Loucy (cell line): ENCODE measurements at regions not wholly inside any gene's neighbourhood (a gene's known extent, or its start where the extent isn't known, plus 50 kb on each side); places are given as distances from the start of the nearest gene placed in this dataset.

Experiments used
- H2AFZ ChIP-seq: fragments of 200-600 bp; sonication (generic); 2 replicates; pipeline ENCODE4 v1.6.0; 2016; ENCODE audit warnings: antibody characterized with exemption, mild to moderate bottlenecking, low read length, moderate library complexity
- H3F3A ChIP-seq: fragments of 200-600 bp; 2 replicates; pipeline ENCODE4 v1.6.0; 2016; ENCODE audit warnings: antibody characterized with exemption, low read depth, mild to moderate bottlenecking
- H3K27me3 ChIP-seq: fragments of 200-600 bp; sonication (generic); 2 replicates; pipeline ENCODE4 v1.6.1; 2014; ENCODE audit warnings: low read length, mild to moderate bottlenecking; ENCODE audit not compliant: insufficient read depth, poor library complexity, severe bottlenecking
- H3K36me3 ChIP-seq: fragments of 200-600 bp; sonication (generic); 2 replicates; pipeline ENCODE4 v1.6.1; 2016; ENCODE audit warnings: low read length; ENCODE audit not compliant: insufficient read depth
- H3K4me1 ChIP-seq: fragments of 200-600 bp; sonication (generic); 2 replicates; pipeline ENCODE4 v1.5.1; 2014; ENCODE audit warnings: low read length, mild to moderate bottlenecking; ENCODE audit not compliant: insufficient read depth, poor library complexity, severe bottlenecking
- H3K4me2 ChIP-seq: fragments of 200-600 bp; sonication (generic); 2 replicates; pipeline ENCODE4 v1.6.0; 2014; ENCODE audit warnings: antibody characterized with exemption, low read length, low read depth, mild to moderate bottlenecking; ENCODE audit not compliant: poor library complexity, severe bottlenecking
- H3K4me3 ChIP-seq: fragments of 200-600 bp; sonication (generic); 2 replicates; pipeline ENCODE4 v1.5.1; 2014; ENCODE audit warnings: low read length, mild to moderate bottlenecking, mixed read lengths; ENCODE audit not compliant: poor library complexity, severe bottlenecking
- H3K79me2 ChIP-seq: fragments of 200-600 bp; sonication (generic); 2 replicates; pipeline ENCODE4 v1.6.1; 2014; ENCODE audit warnings: low read length; ENCODE audit not compliant: insufficient read depth
- H3K9ac ChIP-seq: fragments of 200-600 bp; sonication (generic); 2 replicates; pipeline ENCODE4 v1.6.0; 2014; ENCODE audit warnings: mild to moderate bottlenecking, low read depth, low read length, moderate library complexity; ENCODE audit not compliant: poor library complexity, severe bottlenecking
- H3K9me2 ChIP-seq: fragments of 200-600 bp; sonication (generic); replicated peaks from 2 replicates; pipeline ENCODE4 v1.6.1; 2016; ENCODE audit warnings: low read depth, low read length, mixed read lengths
- H3K9me3 ChIP-seq: fragments of 200-600 bp; sonication (generic); 2 replicates; pipeline ENCODE4 v1.6.1; 2014; ENCODE audit warnings: mild to moderate bottlenecking, antibody characterized with exemption, low read length, low read depth; ENCODE audit not compliant: insufficient read depth
- H4K20me1 ChIP-seq: fragments of 200-600 bp; sonication (generic); 2 replicates; pipeline ENCODE4 v1.6.0; 2014; ENCODE audit warnings: antibody characterized with exemption, low read length, mild to moderate bottlenecking; ENCODE audit not compliant: insufficient read depth, poor library complexity, severe bottlenecking
- CTCF ChIP-seq: fragments of 200-600 bp; sonication (generic); conservative IDR thresholded peaks from 2 replicates; pipeline ENCODE4 v1.5.1; 2014; ENCODE audit warnings: mild to moderate bottlenecking, antibody characterized with exemption, low read length

DNA sequence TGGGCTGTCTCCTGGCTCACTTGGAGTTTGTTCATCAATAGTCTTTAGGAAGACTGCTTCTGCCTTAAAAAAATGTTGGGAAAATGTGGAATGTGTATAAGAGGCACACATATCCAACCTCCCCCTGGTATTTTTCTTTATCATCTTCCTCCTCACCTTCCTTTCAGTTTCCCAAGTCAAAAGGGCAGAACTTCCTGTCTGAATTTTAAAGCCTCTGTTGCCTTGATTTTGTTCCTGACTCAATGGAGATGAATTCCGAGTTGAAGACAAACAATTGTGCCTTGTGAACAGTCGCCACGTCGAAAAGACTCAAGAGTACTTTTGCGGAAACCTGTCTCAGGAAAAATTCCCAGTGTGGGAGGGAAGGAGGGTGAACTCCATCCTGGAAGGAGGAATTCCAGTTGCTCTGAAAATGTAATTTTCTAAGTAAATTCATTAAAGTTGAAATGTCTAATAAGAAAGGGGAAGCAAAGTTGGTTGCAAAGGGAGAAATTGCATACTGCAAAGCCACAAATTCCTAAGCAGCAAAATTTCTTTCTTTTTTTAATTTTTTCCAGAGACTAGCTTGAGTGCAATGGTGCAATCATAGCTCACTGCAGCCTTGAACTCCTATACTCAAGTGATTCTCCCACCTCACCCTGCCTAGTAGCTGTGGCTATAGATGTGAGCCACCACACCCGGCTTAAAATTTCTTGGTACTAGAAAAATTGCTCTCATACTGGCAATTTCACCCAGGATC is 50.2 kb upstream of the ELK3 start:
- Histone ChIP-seq H3F3A (no peaks in the 10 kb centered on the region), H3K9me2 (no peaks in the 10 kb centered on the region), H3K4me3 (no peak overlapping the region), H2AFZ (peak overlapping the region; percentile 69), H3K9ac (no peak overlapping the region), H3K79me2 (no peaks in the 10 kb centered on the region), H3K9me3 (no peaks in the 10 kb centered on the region), H3K4me2 (peak overlapping the region; percentile 25), H3K27me3 (no peaks in the 10 kb centered on the region), H4K20me1 (no peaks in the 10 kb centered on the region), H3K4me1 (peaks cover 15% of the 10 kb centered on the region), H3K36me3 (no peaks in the 10 kb centered on the region)
- no peak for TF ChIP-seq CTCF
